Keratinocyte (primary cell): ENCODE measurements at regions not wholly inside any gene's neighbourhood (a gene's known extent, or its start where the extent isn't known, plus 50 kb on each side); places are given as distances from the start of the nearest gene placed in this dataset.
"Not testable (repeated sequence)": the region's sequence is repeated elsewhere in the genome, so short reads cannot be mapped to it uniquely, and the experiment has no call there.

Experiments used
- DNase-seq: peaks from one replicate; pipeline ENCODE4 v3.0.0-alpha.2; 2011; ENCODE audit warnings: low read depth, missing footprints, low spot score
- FAIRE-seq: peaks from 2 replicates; lab custom pipeline; 2011; peaks lifted over from hg19 to GRCh38; lab: Jason Lieb, UNC
- H2AFZ ChIP-seq: 2 replicates; pipeline ENCODE4 v1.6.0; 2012; ENCODE audit warnings: low read length, control low read depth, inconsistent platforms; ENCODE audit not compliant: control insufficient read depth
- H3K27ac ChIP-seq: 2 replicates; pipeline ENCODE4 v1.5.1; 2011; ENCODE audit warnings: low read length; ENCODE audit not compliant: control insufficient read depth, insufficient read depth
- H3K27me3 ChIP-seq: 3 replicates; pipeline ENCODE4 v1.6.0; 2011; ENCODE audit warnings: low read length; ENCODE audit not compliant: control insufficient read depth, insufficient read depth; ENCODE audit errors: extremely low read depth
- H3K36me3 ChIP-seq, 2 experiments: 2 replicates in 1 of 2; 3 replicates in 1 of 2; pipeline ENCODE4 v1.5.1; 2011; ENCODE audit warnings: low read length in 2 of 2, mild to moderate bottlenecking in 1 of 2; ENCODE audit not compliant: control insufficient read depth in 2 of 2, insufficient read depth in 2 of 2; ENCODE audit errors: extremely low read depth in 1 of 2
- H3K4me1 ChIP-seq: 3 replicates; pipeline ENCODE4 v1.5.1; 2011; ENCODE audit warnings: low read length; ENCODE audit not compliant: control insufficient read depth, insufficient read depth; ENCODE audit errors: extremely low read depth
- H3K4me2 ChIP-seq: 3 replicates; pipeline ENCODE4 v1.6.0; 2011; ENCODE audit warnings: low read depth, low read length; ENCODE audit not compliant: control insufficient read depth, insufficient read depth; ENCODE audit errors: extremely low read depth
- H3K4me3 ChIP-seq, 3 experiments: fragments of 200-600 bp in 1 of 3; sonication (generic) in 1 of 3; 2 replicates in 2 of 3; 3 replicates in 1 of 3; pipeline ENCODE4 v1.5.1; 2011 to 2016; ENCODE audit warnings: low read length in 3 of 3, mild to moderate bottlenecking in 3 of 3, control low read depth in 2 of 3, inconsistent platforms in 1 of 3, low read depth in 1 of 3, mixed read lengths in 1 of 3, mixed run types in 1 of 3, moderate library complexity in 1 of 3; ENCODE audit not compliant: control insufficient read depth in 2 of 3, insufficient read depth in 2 of 3; ENCODE audit errors: extremely low read depth in 1 of 3
- H3K79me2 ChIP-seq: 2 replicates; pipeline ENCODE4 v1.6.0; 2012; ENCODE audit warnings: low read length; ENCODE audit not compliant: control insufficient read depth, insufficient read depth
- H3K9ac ChIP-seq: 3 replicates; pipeline ENCODE4 v1.6.0; 2011; ENCODE audit warnings: low read length; ENCODE audit not compliant: control insufficient read depth, insufficient read depth; ENCODE audit errors: extremely low read depth
- H3K9me1 ChIP-seq: 3 replicates; pipeline ENCODE4 v1.6.0; 2011; ENCODE audit warnings: low read length; ENCODE audit not compliant: control insufficient read depth, insufficient read depth; ENCODE audit errors: extremely low read depth
- H3K9me3 ChIP-seq: 2 replicates; pipeline ENCODE4 v1.5.1; 2012; ENCODE audit warnings: low read depth, low read length; ENCODE audit not compliant: control insufficient read depth
- H4K20me1 ChIP-seq: 3 replicates; pipeline ENCODE4 v1.6.0; 2011; ENCODE audit warnings: low read length; ENCODE audit not compliant: control insufficient read depth, insufficient read depth; ENCODE audit errors: extremely low read depth
- CTCF ChIP-seq, 3 experiments: IDR thresholded peaks in 1 of 3; conservative IDR thresholded peaks in 1 of 3; optimal IDR thresholded peaks in 1 of 3; 2 replicates in 2 of 3; 3 replicates in 1 of 3; pipeline versions ENCODE3 to v1.5.1; 2011; ENCODE audit warnings: low read length in 3 of 3, mild to moderate bottlenecking in 3 of 3, moderate library complexity in 2 of 3, control low read depth in 1 of 3, inconsistent platforms in 1 of 3; ENCODE audit not compliant: insufficient read depth in 2 of 3; ENCODE audit errors: extremely low read depth in 1 of 3
- EZH2 ChIP-seq: IDR thresholded peaks from one replicate; pipeline ENCODE4 v1.6.1; 2012; ENCODE audit warnings: inconsistent platforms, mild to moderate bottlenecking, low read length, moderate library complexity
- dilution Hi-C: fragments of 300-500 bp; cut with MboI; formaldehyde crosslinking; loops from one replicate; pipeline ENCODE4 v1.7.0; 2020; ENCODE audit warnings: low sequenced_read_pairs; ENCODE audit not compliant: extremely low pct_ligation_motif_present

- DNase-seq (no peak), FAIRE-seq (no peak)
- H3K4me3 ChIP-seq, result no peak overlapping the region
- TF ChIP-seq EZH2, result no peak
- TF ChIP-seq CTCF (optimal IDR thresholded peaks at IDR 0.05 in 1 of 3, IDR thresholded peaks at IDR 0.05 in 1 of 3, conservative IDR thresholded peaks at IDR 0.05 in 1 of 3; ENCODE audit: extremely low read depth in 1 of 3, insufficient read depth in 2 of 3, low read length in 3 of 3), result no peak
- no peak overlapping the region for H2AFZ ChIP-seq
- H3K27ac ChIP-seq, result no peak overlapping the region
- dilution Hi-C loops, result no loop called here
- H3K4me1 ChIP-seq, result no peaks in the 10 kb centered on the region
- no peaks in the 10 kb centered on the region for H3K36me3 ChIP-seq
- H3K27me3 ChIP-seq, result no peaks in the 10 kb centered on the region
- H3K9ac ChIP-seq, result no peak overlapping the region
- H3K9me3 ChIP-seq, result no peaks in the 10 kb centered on the region
- H4K20me1 ChIP-seq, result no peaks in the 10 kb centered on the region
- H3K79me2 ChIP-seq, result no peaks in the 10 kb centered on the region
- H3K9me1 ChIP-seq, result no peaks in the 10 kb centered on the region
- no peak overlapping the region for H3K4me2 ChIP-seq
Observed at GRCh38 chr3:5607581-5607980, 420.1 kb downstream of the EDEM1 start.

- H3K27ac ChIP-seq, FAIRE-seq: not testable (repeated sequence)
Observed at GRCh38 chr3:5608971-5609370, 421.5 kb downstream of the EDEM1 start.

GRCh38 chr3:5613599-5613998, 426.1 kb downstream of the EDEM1 start:
- Histone ChIP-seq H3K9ac (no peak overlapping the region), H3K27ac (no peak overlapping the region)
- TF ChIP-seq CTCF (optimal IDR thresholded peaks at IDR 0.05 in 1 of 3, IDR thresholded peaks at IDR 0.05 in 1 of 3, conservative IDR thresholded peaks at IDR 0.05 in 1 of 3; ENCODE audit: extremely low read depth in 1 of 3, insufficient read depth in 2 of 3, low read length in 3 of 3), result no peak
- no peak for TF ChIP-seq EZH2

More at GRCh38 chr3:5608971-5609370, 421.5 kb downstream of the EDEM1 start:
- H3K79me2 ChIP-seq, H3K9me1 ChIP-seq, dilution Hi-C loops, H3K36me3 ChIP-seq, H3K9ac ChIP-seq, H3K4me3 ChIP-seq, H3K4me2 ChIP-seq, H3K9me3 ChIP-seq, DNase-seq, H2AFZ ChIP-seq, H3K27me3 ChIP-seq, H3K4me1 ChIP-seq, H4K20me1 ChIP-seq: not testable (repeated sequence)

More at GRCh38 chr3:5613599-5613998, 426.1 kb downstream of the EDEM1 start:
- Histone ChIP-seq H3K9me3 (no peaks in the 10 kb centered on the region), H3K79me2 (no peaks in the 10 kb centered on the region), H3K36me3 (no peaks in the 10 kb centered on the region), H2AFZ (no peak overlapping the region), H3K4me3 (no peak overlapping the region), H4K20me1 (no peaks in the 10 kb centered on the region), H3K4me1 (no peaks in the 10 kb centered on the region), H3K4me2 (no peak overlapping the region), H3K27me3 (no peaks in the 10 kb centered on the region), H3K9me1 (no peaks in the 10 kb centered on the region)
- FAIRE-seq (no peak), DNase-seq (no peak)
- dilution Hi-C loops, result no loop called here
